GM04504 (cell line): ENCODE measurements at regions not wholly inside any gene's neighbourhood (a gene's known extent, or its start where the extent isn't known, plus 50 kb on each side); places are given as distances from the start of the nearest gene placed in this dataset.
"Not testable (repeated sequence)": the region's sequence is repeated elsewhere in the genome, so short reads cannot be mapped to it uniquely, and the experiment has no call there.

Experiments used
- DNase-seq: peaks from one replicate; pipeline ENCODE4 v3.0.0-alpha.2; 2012; ENCODE audit warnings: low read depth

DNA sequence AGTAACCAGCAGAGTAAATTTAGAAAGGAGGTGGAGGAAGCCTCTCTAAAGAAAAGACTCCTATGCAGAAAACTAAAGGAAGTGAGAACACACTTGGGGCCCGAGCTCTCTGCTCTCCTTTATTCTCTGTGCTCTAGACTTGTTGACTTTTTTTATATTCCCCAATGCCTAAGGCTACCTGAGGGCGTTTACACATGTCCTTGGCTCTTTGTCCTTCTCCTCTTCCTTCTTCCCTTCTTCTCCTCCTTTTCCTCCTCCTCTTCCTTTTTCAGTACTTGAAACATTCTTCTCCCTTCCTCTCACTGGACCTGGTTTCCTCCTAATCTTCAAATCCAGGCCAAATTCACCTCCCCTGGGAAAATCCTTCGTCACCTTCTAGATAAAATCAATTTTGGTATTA is 256.4 kb upstream of the TRPC7 start:
- no peak for DNase-seq

GRCh38 chr5:136620621-136621020 is 255.3 kb upstream of the TRPC7 start:
- DNase-seq = no peak

DNA sequence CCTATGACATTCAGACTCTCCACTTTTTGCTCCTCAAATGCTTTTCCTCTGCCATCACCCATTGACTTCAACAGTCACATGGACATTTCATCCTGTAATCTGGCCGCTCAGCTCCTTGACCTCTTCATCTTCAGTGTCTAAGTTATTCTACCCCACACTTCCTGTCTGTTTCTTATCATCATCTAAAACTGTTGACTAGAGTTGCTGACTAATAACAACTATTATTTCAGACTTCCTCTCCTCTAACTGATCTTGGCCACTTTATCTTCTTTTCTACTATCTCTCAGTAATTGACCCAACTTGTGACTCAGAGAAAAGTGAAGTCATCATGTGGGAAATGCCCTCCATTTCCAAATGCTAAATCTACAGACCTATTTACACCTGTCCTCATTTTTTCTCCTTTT is 254.7 kb upstream of the TRPC7 start:
- no peak for DNase-seq

DNA sequence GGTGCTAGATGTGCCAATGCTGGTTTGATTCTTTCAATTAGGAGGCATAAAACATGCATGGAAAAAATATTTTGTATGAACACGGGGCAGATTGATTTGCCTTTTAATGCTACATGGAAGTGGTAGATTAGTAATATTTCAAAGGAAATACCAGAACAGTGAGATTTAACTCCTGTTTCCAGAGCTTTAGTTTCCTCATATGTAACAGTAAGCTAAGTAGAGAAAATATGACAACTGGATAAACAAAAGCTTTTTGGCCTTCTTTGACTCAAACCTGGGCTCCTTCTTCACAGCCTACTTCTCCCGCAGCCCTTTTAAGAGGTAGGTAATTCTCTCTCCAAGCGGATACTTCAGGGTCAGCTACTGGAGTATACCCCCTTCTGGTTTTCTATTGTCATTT is 254.2 kb upstream of the TRPC7 start:
- no peak for DNase-seq

- DNase-seq = no peak
These were observed 250.1 kb upstream of the TRPC7 start for GRCh38 chr5:136615251-136616119.

GRCh38 chr5:136613230-136613629 is 247.9 kb upstream of the TRPC7 start:
- no peak for DNase-seq

DNA sequence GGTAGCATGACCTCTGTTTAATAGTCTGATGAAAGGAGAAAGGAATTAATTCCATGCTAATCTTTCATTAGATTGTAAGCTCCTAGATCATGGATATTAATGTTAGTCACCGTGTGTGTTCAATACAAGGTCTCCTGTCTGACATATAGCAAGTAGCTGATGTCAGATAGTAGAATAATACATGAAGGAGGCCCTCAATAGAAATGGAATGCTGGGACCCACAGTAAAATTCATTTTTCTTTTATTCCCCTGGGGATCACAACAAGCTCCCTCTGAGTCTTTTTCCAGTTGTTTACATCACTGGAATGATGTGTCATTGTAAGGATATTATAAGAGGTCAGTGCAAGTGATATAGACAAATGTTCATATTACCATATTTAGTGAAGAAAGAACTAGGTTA is 240.3 kb upstream of the TRPC7 start:
- DNase-seq = no peak

- DNase-seq = no peak
These were observed 235.0 kb upstream of the TRPC7 start for GRCh38 chr5:136600306-136600705.

DNA sequence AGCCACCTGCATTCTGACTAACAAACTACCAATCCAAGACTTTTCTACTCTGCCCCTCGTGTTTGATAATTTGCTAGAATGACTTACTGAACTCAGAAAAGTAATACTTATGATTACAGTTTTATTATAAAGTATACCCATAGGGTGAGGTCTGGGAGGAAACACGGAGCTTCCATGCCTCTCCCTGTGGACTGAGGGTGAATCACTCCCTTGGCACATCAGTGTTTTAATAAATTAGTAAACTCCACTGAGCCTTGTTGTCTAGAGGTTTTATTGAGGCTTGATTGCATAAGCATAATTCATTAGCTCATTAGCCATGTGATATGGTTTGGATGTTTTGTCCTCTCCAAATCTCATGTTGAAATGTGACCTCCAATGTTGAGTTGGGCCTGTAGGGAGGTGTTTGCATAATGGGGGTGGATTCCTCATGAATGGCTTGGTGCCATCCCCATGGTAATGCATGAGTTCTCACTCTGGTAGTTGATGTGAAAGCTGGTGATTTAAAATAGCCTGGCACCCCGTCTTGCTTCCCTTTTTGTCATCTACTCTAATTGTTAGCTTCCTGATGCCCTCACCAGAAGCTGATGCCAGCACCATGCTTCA is 233.6 kb upstream of the TRPC7 start:
- DNase-seq = no peak

- no peak for DNase-seq
These were observed 229.1 kb upstream of the TRPC7 start for GRCh38 chr5:136594416-136594815.

GRCh38 chr5:136590581-136590980 is 225.2 kb upstream of the TRPC7 start:
- no peak for DNase-seq

GRCh38 chr5:136586196-136586595 is 220.9 kb upstream of the TRPC7 start:
- DNase-seq = no peak

GRCh38 chr5:136584474-136584873 is 219.1 kb upstream of the TRPC7 start:
- no peak for DNase-seq

- no peak for DNase-seq
These were observed 213.9 kb upstream of the TRPC7 start for GRCh38 chr5:136579238-136579637.

DNA sequence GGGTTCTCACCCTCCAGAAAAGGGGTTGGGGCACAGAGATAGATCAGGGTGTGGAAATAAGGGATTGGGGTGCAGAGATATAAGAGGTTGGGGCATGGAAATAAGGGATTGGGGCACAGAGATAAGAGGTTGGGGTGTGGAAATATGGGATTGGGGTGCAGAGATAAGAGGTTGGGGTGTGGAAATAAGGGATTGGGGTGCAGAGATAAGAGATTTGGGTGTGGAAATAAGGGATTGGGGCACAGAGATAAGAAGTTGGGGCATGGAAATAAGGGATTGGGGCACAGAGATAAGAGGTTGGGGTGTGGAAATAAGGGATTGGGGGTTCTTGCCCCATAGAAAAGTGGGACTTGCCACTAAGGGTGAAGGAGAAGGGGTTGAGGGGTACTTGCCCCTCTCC is 204.5 kb upstream of the TRPC7 start:
- DNase-seq = not testable (repeated sequence)

DNA sequence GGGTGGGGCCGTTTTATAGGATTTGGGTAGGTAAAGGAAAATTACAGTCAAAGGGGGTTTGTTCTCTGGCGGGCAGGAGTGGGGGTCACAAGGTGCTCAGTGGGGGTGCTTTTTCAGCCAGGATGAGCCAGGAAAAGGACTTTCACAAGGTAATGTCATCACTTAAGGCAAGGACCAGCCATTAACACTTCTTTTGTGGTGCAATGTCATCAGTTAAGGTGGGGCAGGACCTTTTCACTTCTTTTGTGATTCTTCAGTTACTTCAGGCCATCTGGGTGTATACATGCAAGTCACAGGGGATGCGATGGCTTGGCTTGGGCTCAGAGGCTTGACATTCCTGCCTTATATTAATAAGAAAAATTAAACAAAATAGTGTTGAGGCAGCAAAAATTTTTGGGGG is 200.1 kb upstream of the TRPC7 start:
- DNase-seq = not testable (repeated sequence)

DNA sequence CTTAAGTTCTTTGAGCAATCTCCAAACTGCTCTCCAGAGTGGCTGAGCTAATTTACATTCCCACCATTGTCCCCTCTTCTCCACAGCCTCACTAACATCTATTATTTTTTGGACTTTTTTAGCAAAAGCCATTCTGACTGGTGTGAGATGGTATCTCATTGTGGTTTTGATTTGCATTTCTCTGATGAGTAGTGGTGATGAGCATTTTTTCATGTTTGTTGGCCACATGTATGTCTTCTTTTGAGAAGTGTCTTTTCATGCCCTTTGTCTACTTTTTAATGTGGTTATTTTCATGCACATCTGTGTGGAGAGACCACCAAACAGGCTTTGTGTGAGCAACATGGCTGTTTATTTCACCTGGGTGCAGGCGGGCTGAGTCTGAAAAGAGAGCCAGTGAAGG is 199.7 kb upstream of the TRPC7 start:
- not testable (repeated sequence) for DNase-seq

DNA sequence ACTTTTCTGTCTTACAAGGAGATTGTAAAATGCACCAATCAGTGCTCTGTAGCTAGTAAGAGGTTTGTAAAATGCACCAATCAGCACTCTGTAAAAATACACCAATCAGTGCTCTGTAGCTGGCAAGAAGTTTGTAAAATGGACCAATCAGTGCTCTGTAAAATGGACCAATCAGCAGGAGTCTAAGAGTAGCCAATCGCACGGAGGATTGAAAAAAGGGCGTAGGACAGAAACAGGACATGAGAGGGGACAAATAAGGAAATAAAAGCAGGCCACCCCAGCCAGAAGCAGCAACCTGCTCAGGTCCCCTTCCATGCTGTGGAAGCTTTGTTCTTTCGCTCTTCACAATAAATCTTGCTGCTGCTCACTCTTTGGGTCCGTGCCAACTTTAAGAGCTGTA is 199.1 kb upstream of the TRPC7 start:
- not testable (repeated sequence) for DNase-seq

DNA sequence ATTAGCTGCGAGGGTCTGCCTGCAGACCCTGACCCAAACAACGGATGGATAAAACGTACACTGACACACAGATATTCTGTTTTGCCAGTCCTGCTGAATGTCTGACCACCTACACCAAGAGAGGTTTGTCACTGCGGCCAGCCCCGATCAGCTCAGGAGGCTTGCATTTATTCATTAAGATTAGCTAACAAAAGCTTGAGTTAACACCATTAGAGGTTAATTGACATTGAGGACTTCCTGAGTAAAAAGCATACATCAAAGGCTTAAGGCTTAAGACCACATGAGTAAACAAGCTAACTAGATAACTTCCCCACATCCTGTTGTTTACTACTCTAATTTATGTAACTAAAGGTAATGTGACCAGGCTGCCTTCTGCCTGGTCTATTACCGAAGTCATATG is 198.1 kb upstream of the TRPC7 start:
- no peak for DNase-seq

DNA sequence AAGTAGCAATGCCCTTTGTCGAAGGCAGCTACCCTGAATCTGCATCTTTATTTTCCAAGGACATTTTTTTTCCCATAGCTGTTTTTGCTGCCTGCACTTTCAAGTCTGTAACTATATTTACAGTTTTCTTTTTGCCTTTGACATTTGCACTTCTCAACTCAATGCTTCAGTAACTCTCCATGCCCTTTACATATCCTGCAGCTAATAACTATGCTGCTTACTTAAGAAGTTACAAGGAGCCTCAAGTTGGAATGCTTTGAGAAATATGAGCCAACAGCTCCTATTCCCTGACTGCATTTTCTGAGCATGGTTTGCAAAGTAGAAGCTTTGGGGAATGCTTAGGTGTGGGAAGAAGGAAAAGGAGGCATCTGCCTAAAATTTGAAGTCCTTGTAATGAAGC is 194.8 kb upstream of the TRPC7 start:
- DNase-seq = no peak

GRCh38 chr5:136559651-136560050 is 194.3 kb upstream of the TRPC7 start:
- DNase-seq = no peak

- DNase-seq = not testable (repeated sequence)
These were observed 181.8 kb upstream of the TRPC7 start for GRCh38 chr5:136547096-136547495.

GRCh38 chr5:136546441-136546840 is 181.1 kb upstream of the TRPC7 start:
- not testable (repeated sequence) for DNase-seq

GRCh38 chr5:136545031-136545430 is 179.7 kb upstream of the TRPC7 start:
- DNase-seq = not testable (repeated sequence)
